ENCODE measurements at regions not wholly inside any gene's neighbourhood (a gene's known extent, or its start where the extent isn't known, plus 50 kb on each side); places are given as distances from the start of the nearest gene placed in this dataset.

DNA sequence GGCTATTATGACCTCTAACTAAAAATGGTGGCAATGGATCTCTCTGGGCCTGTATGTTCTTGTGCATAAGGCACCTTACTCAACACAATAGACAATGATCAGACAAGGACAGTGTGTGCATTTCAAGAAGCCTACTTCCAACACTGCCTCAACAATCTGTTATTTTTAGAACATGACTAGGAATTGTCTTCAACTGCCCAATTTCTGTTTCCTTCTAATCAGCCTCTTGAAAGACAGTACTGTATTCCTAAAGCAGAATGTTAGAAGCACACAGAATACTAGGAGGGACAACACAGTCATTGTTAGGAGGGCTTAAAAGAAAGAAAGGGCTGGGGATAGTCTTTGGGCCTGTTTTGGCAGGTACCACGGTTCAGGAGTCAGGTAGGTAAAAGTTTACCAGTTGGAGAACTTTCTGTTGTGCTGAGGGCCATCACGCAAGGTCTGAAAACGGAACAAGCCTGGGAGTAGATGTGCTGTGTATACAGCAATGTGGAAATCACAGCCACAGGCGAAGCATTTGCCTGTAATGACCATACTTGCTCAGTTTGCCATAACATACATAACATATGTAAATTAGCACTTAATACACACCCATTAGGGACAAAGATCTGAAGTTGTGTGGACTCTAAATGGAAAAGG lies 100.8 kb upstream of the ATXN3L start:
- Histone ChIP-seq H2AFZ (ENCODE audit: low read length) (no peak overlapping the region), H3K9me3 (ENCODE audit: insufficient read depth, low read depth, low read length) (no peaks in the 10 kb centered on the region), H3K79me2 (ENCODE audit: insufficient read depth, low read length) (no peaks in the 10 kb centered on the region), H3K4me2 (ENCODE audit: low read depth, low read length, poor library complexity, severe bottlenecking) (no peak overlapping the region), H3F3A (ENCODE audit: low read depth) (no peaks in the 10 kb centered on the region), H4K20me1 (ENCODE audit: insufficient read depth, low read length, poor library complexity, severe bottlenecking) (no peaks in the 10 kb centered on the region), H3K27me3 (ENCODE audit: insufficient read depth, low read length, poor library complexity, severe bottlenecking) (no peaks in the 10 kb centered on the region), H3K4me1 (ENCODE audit: insufficient read depth, low read length, poor library complexity, severe bottlenecking) (no peaks in the 10 kb centered on the region), H3K9ac (ENCODE audit: low read depth, low read length, poor library complexity, severe bottlenecking) (no peak overlapping the region), H3K9me2 (replicated peaks; ENCODE audit: low read depth, low read length) (no peaks in the 10 kb centered on the region), H3K36me3 (ENCODE audit: insufficient read depth, low read length) (no peaks in the 10 kb centered on the region), H3K4me3 (ENCODE audit: low read length, poor library complexity, severe bottlenecking) (no peak overlapping the region)
- TF ChIP-seq, protein P1, sequence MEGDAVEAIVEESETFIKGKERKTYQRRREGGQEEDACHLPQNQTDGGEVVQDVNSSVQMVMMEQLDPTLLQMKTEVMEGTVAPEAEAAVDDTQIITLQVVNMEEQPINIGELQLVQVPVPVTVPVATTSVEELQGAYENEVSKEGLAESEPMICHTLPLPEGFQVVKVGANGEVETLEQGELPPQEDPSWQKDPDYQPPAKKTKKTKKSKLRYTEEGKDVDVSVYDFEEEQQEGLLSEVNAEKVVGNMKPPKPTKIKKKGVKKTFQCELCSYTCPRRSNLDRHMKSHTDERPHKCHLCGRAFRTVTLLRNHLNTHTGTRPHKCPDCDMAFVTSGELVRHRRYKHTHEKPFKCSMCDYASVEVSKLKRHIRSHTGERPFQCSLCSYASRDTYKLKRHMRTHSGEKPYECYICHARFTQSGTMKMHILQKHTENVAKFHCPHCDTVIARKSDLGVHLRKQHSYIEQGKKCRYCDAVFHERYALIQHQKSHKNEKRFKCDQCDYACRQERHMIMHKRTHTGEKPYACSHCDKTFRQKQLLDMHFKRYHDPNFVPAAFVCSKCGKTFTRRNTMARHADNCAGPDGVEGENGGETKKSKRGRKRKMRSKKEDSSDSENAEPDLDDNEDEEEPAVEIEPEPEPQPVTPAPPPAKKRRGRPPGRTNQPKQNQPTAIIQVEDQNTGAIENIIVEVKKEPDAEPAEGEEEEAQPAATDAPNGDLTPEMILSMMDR (conservative IDR thresholded peaks at IDR 0.05; ENCODE audit: low read length): no peak
- no peak for TF ChIP-seq EZH2phosphoT487 (IDR thresholded peaks at IDR 0.05; ENCODE audit: borderline replicate concordance)

DNA sequence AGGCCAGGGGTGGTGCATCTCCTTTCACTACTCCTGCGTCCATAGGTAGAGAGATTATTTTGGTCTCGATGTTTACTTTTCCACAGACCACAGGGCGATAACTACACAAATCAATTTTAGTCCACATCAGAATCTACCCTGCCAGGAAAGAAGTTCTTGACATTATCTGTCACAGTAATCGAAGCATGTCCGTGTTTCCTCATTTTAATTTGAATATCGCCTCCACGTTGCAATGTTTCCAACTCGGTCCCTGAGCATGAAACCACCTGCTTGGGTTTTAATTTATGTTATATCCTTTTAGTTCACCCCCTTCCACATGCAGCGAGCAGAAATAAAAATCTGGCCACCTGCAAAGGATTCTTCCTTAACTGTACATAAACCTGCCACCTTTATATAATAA lies 100.1 kb upstream of the ATXN3L start:
- no peak overlapping the region for H3K9ac ChIP-seq (ENCODE audit: low read depth, low read length, poor library complexity, severe bottlenecking)
- H3K4me2 ChIP-seq (ENCODE audit: low read depth, low read length, poor library complexity, severe bottlenecking): no peak overlapping the region
- no peak overlapping the region for H2AFZ ChIP-seq (ENCODE audit: low read length)
- H3K36me3 ChIP-seq (ENCODE audit: insufficient read depth, low read length): no peaks in the 10 kb centered on the region
- no peaks in the 10 kb centered on the region for H3K4me1 ChIP-seq (ENCODE audit: insufficient read depth, low read length, poor library complexity, severe bottlenecking)
- no peak for TF ChIP-seq EZH2phosphoT487 (IDR thresholded peaks at IDR 0.05; ENCODE audit: borderline replicate concordance)
- TF ChIP-seq, protein P1 (conservative IDR thresholded peaks at IDR 0.05; ENCODE audit: low read length): no peak
- no peaks in the 10 kb centered on the region for H3K27me3 ChIP-seq (ENCODE audit: insufficient read depth, low read length, poor library complexity, severe bottlenecking)
- no peaks in the 10 kb centered on the region for H3K79me2 ChIP-seq (ENCODE audit: insufficient read depth, low read length)
- H3K9me3 ChIP-seq (ENCODE audit: insufficient read depth, low read depth, low read length): no peaks in the 10 kb centered on the region
- H3F3A ChIP-seq (ENCODE audit: low read depth): no peaks in the 10 kb centered on the region
- no peaks in the 10 kb centered on the region for H3K9me2 ChIP-seq (replicated peaks; ENCODE audit: low read depth, low read length)
- H3K4me3 ChIP-seq (ENCODE audit: low read length, poor library complexity, severe bottlenecking): no peak overlapping the region
- H4K20me1 ChIP-seq (ENCODE audit: insufficient read depth, low read length, poor library complexity, severe bottlenecking): no peaks in the 10 kb centered on the region

DNA sequence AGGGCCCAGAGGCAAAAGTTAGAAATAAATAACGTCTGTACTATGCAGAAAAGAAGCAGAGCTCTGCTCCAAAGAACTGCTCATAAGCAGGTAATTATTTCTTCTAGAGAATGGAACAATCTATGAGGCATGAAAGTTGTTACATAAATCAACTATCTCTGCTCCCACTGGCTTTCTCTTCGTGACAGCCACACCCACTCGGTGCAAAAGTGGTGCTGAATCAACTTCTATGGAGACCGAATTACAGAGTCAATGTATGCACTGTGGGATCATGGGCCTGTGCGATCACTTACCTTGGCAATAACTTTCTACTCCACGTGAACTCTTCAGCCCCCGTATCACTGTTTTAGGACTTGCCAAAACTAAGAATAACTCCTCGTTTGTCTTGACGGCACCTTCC lies 99.4 kb upstream of the ATXN3L start:
- no peaks in the 10 kb centered on the region for H3K36me3 ChIP-seq (ENCODE audit: insufficient read depth, low read length)
- H3K9ac ChIP-seq (ENCODE audit: low read depth, low read length, poor library complexity, severe bottlenecking): no peak overlapping the region
- H3K4me3 ChIP-seq (ENCODE audit: low read length, poor library complexity, severe bottlenecking): no peak overlapping the region
- no peaks in the 10 kb centered on the region for H3K9me2 ChIP-seq (replicated peaks; ENCODE audit: low read depth, low read length)
- no peaks in the 10 kb centered on the region for H3K4me1 ChIP-seq (ENCODE audit: insufficient read depth, low read length, poor library complexity, severe bottlenecking)
- H4K20me1 ChIP-seq (ENCODE audit: insufficient read depth, low read length, poor library complexity, severe bottlenecking): no peaks in the 10 kb centered on the region
- H3K27me3 ChIP-seq (ENCODE audit: insufficient read depth, low read length, poor library complexity, severe bottlenecking): no peaks in the 10 kb centered on the region
- H2AFZ ChIP-seq (ENCODE audit: low read length): no peak overlapping the region
- no peak for TF ChIP-seq EZH2phosphoT487 (IDR thresholded peaks at IDR 0.05; ENCODE audit: borderline replicate concordance)
- TF ChIP-seq, protein P1 (conservative IDR thresholded peaks at IDR 0.05; ENCODE audit: low read length): no peak
- no peaks in the 10 kb centered on the region for H3K9me3 ChIP-seq (ENCODE audit: insufficient read depth, low read depth, low read length)
- H3K79me2 ChIP-seq (ENCODE audit: insufficient read depth, low read length): no peaks in the 10 kb centered on the region
- H3F3A ChIP-seq (ENCODE audit: low read depth): no peaks in the 10 kb centered on the region
- H3K4me2 ChIP-seq (ENCODE audit: low read depth, low read length, poor library complexity, severe bottlenecking): no peak overlapping the region

All from Loucy (cell line).